Fibroblast of lung (primary cell): ENCODE measurements at regions not wholly inside any gene's neighbourhood (a gene's known extent, or its start where the extent isn't known, plus 50 kb on each side); places are given as distances from the start of the nearest gene placed in this dataset.

Experiments
- DNase-seq, 2 donors: peaks; one replicate each; pipeline versions ENCODE4 v3.0.0 to v3.0.0-alpha.2; 2010; ENCODE audit warnings: low read depth in 2 of 2
- H2AFZ ChIP-seq: 2 replicates; pipeline ENCODE4 v1.5.1; 2012; ENCODE audit warnings: low read length, control low read depth, inconsistent platforms
- H3K27ac ChIP-seq: 2 replicates; pipeline ENCODE4 v1.5.1; 2011; ENCODE audit warnings: low read length, control low read depth; ENCODE audit not compliant: insufficient read depth
- H3K27me3 ChIP-seq: 2 replicates; pipeline ENCODE4 v1.5.1; 2011; ENCODE audit warnings: mild to moderate bottlenecking, low read length; ENCODE audit not compliant: control insufficient read depth, insufficient read depth
- H3K36me3 ChIP-seq: 2 replicates; pipeline ENCODE4 v1.5.1; 2011; ENCODE audit warnings: low read length; ENCODE audit not compliant: control insufficient read depth, insufficient read depth
- H3K4me1 ChIP-seq: 2 replicates; pipeline ENCODE4 v1.5.1; 2011; ENCODE audit warnings: low read length; ENCODE audit not compliant: control insufficient read depth, insufficient read depth; ENCODE audit errors: extremely low read depth
- H3K4me2 ChIP-seq: 2 replicates; pipeline ENCODE4 v1.5.1; 2011; ENCODE audit warnings: low read length, control low read depth; ENCODE audit not compliant: insufficient read depth; ENCODE audit errors: extremely low read depth
- H3K4me3 ChIP-seq, 4 experiments: fragments of 200-600 bp in 1 of 4; sonication (generic) in 1 of 4; replicated peaks in 1 of 4; 2 replicates each; pipeline ENCODE4 v1.5.1; 2011 to 2016; ENCODE audit warnings: low read length in 4 of 4, low read depth in 3 of 4, mild to moderate bottlenecking in 3 of 4, control low read depth in 2 of 4, inconsistent platforms in 1 of 4, mixed read lengths in 1 of 4; ENCODE audit not compliant: insufficient read depth in 1 of 4; ENCODE audit errors: control extremely low read depth in 1 of 4
- H3K79me2 ChIP-seq: 2 replicates; pipeline ENCODE4 v1.5.1; 2012; ENCODE audit warnings: mild to moderate bottlenecking, low read length, inconsistent platforms; ENCODE audit not compliant: control insufficient read depth, insufficient read depth
- H3K9ac ChIP-seq: 2 replicates; pipeline ENCODE4 v1.5.1; 2011; ENCODE audit warnings: mild to moderate bottlenecking, low read length, control low read depth; ENCODE audit not compliant: insufficient read depth
- H3K9me3 ChIP-seq: 2 replicates; pipeline ENCODE4 v1.5.1; 2012; ENCODE audit warnings: low read depth, low read length; ENCODE audit not compliant: control insufficient read depth, insufficient read depth
- H4K20me1 ChIP-seq: 2 replicates; pipeline ENCODE4 v1.5.1; 2011; ENCODE audit warnings: low read length; ENCODE audit not compliant: control insufficient read depth, insufficient read depth; ENCODE audit errors: extremely low read depth
- CTCF ChIP-seq, 2 donors: IDR thresholded peaks in 1 of 2; conservative IDR thresholded peaks in 1 of 2; 1 replicate in 1 of 2; 2 replicates in 1 of 2; pipeline ENCODE4 v1.5.1; 2011 to 2012; ENCODE audit warnings: low read length in 2 of 2, control low read depth in 1 of 2, inconsistent platforms in 1 of 2, low read depth in 1 of 2, mild to moderate bottlenecking in 1 of 2
- EZH2 ChIP-seq: IDR thresholded peaks from 2 replicates; pipeline ENCODE4 v1.5.1; 2012; ENCODE audit warnings: low read length, control low read depth, mild to moderate bottlenecking; ENCODE audit errors: missing control alignments

- Histone ChIP-seq H3K9ac (no peak overlapping the region), H3K36me3 (no peaks in the 10 kb centered on the region), H3K27ac (no peak overlapping the region), H3K27me3 (no peaks in the 10 kb centered on the region), H3K4me2 (no peak overlapping the region), H3K4me3 (no peak overlapping the region), H3K9me3 (no peaks in the 10 kb centered on the region), H2AFZ (no peak overlapping the region), H3K79me2 (no peaks in the 10 kb centered on the region), H4K20me1 (no peaks in the 10 kb centered on the region), H3K4me1 (no peaks in the 10 kb centered on the region)
- no peak for TF ChIP-seq CTCF (conservative IDR thresholded peaks at IDR 0.05 in 1 of 2, IDR thresholded peaks at IDR 0.05 in 1 of 2; ENCODE audit: low read depth in 1 of 2, low read length in 2 of 2)
- TF ChIP-seq EZH2: no peak
- DNase-seq: peak in 1 of 2 donors; percentile 79
Measured at GRCh38 chr5:67255881-67256280, 59.3 kb upstream of the CD180 start.

GRCh38 chr5:67253911-67254310 is 57.3 kb upstream of the CD180 start:
- H3K36me3 ChIP-seq: no peaks in the 10 kb centered on the region
- H4K20me1 ChIP-seq: no peaks in the 10 kb centered on the region
- H3K4me1 ChIP-seq: no peaks in the 10 kb centered on the region
- DNase-seq: no peak
- H3K9ac ChIP-seq: no peak overlapping the region
- no peaks in the 10 kb centered on the region for H3K27me3 ChIP-seq
- H2AFZ ChIP-seq: no peak overlapping the region
- TF ChIP-seq CTCF (conservative IDR thresholded peaks at IDR 0.05 in 1 of 2, IDR thresholded peaks at IDR 0.05 in 1 of 2; ENCODE audit: low read depth in 1 of 2, low read length in 2 of 2): no peak
- no peak for TF ChIP-seq EZH2
- H3K9me3 ChIP-seq: no peaks in the 10 kb centered on the region
- no peak overlapping the region for H3K27ac ChIP-seq
- H3K4me3 ChIP-seq: no peak overlapping the region
- H3K4me2 ChIP-seq: no peak overlapping the region
- H3K79me2 ChIP-seq: no peaks in the 10 kb centered on the region

GRCh38 chr5:67249590-67249895 is 52.9 kb upstream of the CD180 start:
- DNase-seq: no peak
- no peaks in the 10 kb centered on the region for H3K36me3 ChIP-seq

More at GRCh38 chr5:67249590-67249895, 52.9 kb upstream of the CD180 start:
- Histone ChIP-seq H2AFZ (no peak overlapping the region), H3K4me1 (no peaks in the 10 kb centered on the region), H3K4me2 (no peak overlapping the region), H3K27ac (no peak overlapping the region), H3K4me3 (no peak overlapping the region), H3K79me2 (no peaks in the 10 kb centered on the region), H3K27me3 (no peaks in the 10 kb centered on the region), H3K9me3 (no peaks in the 10 kb centered on the region), H4K20me1 (no peaks in the 10 kb centered on the region), H3K9ac (no peak overlapping the region)
- TF ChIP-seq EZH2: no peak
- no peak for TF ChIP-seq CTCF (conservative IDR thresholded peaks at IDR 0.05 in 1 of 2, IDR thresholded peaks at IDR 0.05 in 1 of 2; ENCODE audit: low read depth in 1 of 2, low read length in 2 of 2)
